B cell (primary cell): ENCODE measurements at regions not wholly inside any gene's neighbourhood (a gene's known extent, or its start where the extent isn't known, plus 50 kb on each side); places are given as distances from the start of the nearest gene placed in this dataset.

Experiments
- EZH2 ChIP-seq: IDR thresholded peaks from 2 replicates; pipeline ENCODE4 v1.6.1; 2012; ENCODE audit warnings: borderline replicate concordance, low read depth, mild to moderate bottlenecking, moderate library complexity, low read length; ENCODE audit not compliant: insufficient read depth, poor library complexity, severe bottlenecking
- TF ChIP-seq, protein P1 (sequence below): fragments of 200-600 bp; IDR thresholded peaks from one replicate; pipeline ENCODE4 v1.8.0; 2022; ENCODE audit warnings: antibody characterized with exemption, mild to moderate bottlenecking

DNA sequence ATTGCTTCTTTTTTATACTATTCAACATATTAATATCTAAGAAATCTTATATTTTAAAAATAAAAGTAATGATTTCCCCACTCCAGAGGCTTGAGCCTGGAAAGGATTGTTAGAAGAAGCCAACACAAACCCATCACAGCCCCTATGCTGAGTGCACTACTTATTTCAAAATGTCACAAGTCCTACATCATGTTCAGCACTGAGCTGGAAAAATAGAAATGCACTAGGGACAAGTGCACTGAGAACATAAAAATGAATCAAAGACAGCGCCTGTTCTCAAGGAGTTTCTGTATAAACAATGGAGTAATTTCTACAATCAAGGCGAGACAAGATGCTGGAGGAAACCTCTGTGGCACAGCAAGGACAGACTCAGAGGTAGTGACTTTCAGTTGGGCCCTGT, 155.0 kb downstream of the TXNL1 start:
- TF ChIP-seq, protein P1, sequence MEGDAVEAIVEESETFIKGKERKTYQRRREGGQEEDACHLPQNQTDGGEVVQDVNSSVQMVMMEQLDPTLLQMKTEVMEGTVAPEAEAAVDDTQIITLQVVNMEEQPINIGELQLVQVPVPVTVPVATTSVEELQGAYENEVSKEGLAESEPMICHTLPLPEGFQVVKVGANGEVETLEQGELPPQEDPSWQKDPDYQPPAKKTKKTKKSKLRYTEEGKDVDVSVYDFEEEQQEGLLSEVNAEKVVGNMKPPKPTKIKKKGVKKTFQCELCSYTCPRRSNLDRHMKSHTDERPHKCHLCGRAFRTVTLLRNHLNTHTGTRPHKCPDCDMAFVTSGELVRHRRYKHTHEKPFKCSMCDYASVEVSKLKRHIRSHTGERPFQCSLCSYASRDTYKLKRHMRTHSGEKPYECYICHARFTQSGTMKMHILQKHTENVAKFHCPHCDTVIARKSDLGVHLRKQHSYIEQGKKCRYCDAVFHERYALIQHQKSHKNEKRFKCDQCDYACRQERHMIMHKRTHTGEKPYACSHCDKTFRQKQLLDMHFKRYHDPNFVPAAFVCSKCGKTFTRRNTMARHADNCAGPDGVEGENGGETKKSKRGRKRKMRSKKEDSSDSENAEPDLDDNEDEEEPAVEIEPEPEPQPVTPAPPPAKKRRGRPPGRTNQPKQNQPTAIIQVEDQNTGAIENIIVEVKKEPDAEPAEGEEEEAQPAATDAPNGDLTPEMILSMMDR, result no peak
- TF ChIP-seq EZH2, result no peak
